ENCODE measurements at regions not wholly inside any gene's neighbourhood (a gene's known extent, or its start where the extent isn't known, plus 50 kb on each side); places are given as distances from the start of the nearest gene placed in this dataset.

- TF ChIP-seq, protein P1, sequence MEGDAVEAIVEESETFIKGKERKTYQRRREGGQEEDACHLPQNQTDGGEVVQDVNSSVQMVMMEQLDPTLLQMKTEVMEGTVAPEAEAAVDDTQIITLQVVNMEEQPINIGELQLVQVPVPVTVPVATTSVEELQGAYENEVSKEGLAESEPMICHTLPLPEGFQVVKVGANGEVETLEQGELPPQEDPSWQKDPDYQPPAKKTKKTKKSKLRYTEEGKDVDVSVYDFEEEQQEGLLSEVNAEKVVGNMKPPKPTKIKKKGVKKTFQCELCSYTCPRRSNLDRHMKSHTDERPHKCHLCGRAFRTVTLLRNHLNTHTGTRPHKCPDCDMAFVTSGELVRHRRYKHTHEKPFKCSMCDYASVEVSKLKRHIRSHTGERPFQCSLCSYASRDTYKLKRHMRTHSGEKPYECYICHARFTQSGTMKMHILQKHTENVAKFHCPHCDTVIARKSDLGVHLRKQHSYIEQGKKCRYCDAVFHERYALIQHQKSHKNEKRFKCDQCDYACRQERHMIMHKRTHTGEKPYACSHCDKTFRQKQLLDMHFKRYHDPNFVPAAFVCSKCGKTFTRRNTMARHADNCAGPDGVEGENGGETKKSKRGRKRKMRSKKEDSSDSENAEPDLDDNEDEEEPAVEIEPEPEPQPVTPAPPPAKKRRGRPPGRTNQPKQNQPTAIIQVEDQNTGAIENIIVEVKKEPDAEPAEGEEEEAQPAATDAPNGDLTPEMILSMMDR (IDR thresholded peaks at IDR 0.05), result no peak
- no peak for TF ChIP-seq POLR2A (IDR thresholded peaks at IDR 0.05)
Measured at GRCh38 chr2:163987175-163987940, 251.6 kb upstream of the FIGN start.

All from Peyer's patch (tissue), 4 donors.